ENCODE measurements at regions not wholly inside any gene's neighbourhood (a gene's known extent, or its start where the extent isn't known, plus 50 kb on each side); places are given as distances from the start of the nearest gene placed in this dataset.
"Not testable (repeated sequence)": the region's sequence is repeated elsewhere in the genome, so short reads cannot be mapped to it uniquely, and the experiment has no call there.

DNA sequence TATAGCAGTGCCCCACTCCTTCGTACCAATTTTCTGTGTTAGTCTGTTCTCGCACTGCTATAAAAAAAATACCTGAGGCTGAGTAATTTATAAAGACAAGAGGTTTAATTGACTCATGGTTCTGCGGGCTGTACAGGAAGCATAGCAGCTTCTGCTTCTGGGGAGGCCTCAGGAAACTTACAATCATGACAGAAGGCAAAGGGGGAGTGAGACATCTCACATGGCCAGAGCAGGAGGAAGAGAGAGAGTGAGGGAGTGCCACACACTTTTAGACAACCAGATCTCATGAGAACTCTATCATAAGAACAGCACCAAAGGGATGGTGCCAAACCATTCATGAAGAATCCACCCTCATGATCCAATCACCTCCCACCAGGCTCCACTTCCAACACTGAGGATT is 133.8 kb upstream of the USP9X start:
- not testable (repeated sequence) for DNase-seq

DNA sequence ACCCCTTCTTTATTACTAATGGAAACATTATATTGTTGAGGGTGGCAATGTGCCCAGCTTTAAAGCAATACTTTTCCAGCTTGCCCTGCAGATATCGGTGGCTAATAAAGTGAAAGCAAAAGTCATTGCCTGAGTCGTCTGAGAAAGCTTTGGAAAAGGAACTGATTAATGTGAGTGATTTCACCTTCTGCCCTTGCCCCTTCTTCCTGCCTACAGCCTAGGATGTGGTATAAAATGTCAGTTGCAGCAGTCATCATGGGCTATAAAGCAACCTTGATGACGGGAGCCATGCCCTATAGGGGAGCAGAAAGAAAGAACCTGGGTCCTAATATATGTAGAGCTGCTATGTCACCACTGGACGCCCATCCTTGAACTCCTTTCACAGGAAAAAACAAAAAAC is 132.4 kb upstream of the USP9X start:
- DNase-seq, result peak; percentile 6

DNA sequence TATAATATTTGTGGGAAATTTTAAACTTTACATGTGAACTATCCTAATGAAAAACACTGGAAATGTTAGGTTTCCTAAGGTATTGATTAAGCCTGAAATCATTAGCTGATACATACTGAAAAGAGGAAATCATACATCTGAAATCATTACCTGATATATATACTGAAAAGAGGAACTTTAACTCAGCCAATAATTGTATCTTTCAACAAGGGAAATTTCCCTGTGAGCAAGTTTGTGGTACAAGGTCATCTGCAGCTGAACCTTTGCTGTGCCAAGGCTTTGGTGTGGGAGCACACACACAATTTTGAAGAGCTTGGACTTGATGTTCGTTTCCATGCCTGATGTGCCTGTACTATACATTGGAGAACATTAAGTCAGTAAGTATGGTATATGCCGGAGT is 131.9 kb upstream of the USP9X start:
- no peak for DNase-seq

DNA sequence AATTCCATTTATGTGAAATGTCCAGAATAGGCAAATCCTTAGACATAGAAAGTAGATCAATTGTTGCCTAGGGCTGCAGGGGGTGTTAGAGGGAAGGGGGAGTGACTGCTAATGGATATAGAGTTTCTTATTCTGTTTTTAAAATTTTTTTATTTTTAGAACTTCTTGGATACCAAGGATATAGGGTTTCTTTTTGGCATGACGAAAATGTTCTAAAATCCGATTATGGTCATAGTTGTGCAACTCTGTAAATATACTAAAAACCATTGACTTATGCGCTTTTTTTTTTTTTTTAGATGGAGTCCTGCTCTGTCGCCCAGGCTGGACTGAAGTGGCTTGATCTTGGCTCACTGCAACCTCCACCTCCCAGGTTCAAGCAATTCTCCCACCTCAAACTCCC is 125.2 kb upstream of the USP9X start:
- DNase-seq, result no peak

DNA sequence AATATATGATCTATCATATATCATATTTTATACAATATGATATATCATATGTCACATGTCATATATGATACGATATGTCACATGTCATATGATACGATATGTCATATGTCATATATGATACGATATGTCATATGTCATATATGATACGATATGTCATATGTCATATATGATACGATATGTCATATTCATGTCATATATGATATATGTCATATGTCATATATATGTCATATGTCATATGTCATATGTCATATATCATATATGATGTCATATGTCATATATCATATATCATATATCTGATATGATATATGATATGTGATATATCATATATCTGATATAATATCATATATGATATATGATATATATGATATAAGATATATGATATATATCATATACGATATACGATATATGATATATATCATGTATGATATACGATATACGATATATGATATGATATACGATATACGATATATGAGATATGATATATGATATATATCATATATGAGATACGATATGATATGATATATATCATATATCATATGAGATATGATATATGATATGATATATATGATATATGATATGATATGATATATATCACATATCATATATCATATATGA is 122.3 kb upstream of the USP9X start:
- no peak for DNase-seq

DNA sequence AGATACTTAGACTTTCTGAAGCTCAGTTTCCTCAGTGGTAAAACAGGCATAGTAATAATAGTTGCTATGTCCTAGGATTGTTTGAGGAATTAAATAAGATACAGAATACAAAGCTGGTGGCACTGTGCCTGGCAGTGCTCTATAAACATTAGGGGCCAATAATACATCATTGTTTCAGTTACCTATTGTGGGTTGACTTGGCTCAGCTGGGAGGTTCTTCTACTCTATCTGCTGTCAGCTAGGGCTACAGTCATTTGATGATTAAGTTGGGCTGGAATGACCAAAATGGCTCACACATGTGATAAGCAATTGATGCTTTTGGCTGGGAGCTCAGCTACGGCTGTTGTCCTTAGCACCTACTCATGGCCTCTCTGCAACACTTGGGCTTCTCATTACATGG is 121.2 kb upstream of the USP9X start:
- DNase-seq, result no peak

DNA sequence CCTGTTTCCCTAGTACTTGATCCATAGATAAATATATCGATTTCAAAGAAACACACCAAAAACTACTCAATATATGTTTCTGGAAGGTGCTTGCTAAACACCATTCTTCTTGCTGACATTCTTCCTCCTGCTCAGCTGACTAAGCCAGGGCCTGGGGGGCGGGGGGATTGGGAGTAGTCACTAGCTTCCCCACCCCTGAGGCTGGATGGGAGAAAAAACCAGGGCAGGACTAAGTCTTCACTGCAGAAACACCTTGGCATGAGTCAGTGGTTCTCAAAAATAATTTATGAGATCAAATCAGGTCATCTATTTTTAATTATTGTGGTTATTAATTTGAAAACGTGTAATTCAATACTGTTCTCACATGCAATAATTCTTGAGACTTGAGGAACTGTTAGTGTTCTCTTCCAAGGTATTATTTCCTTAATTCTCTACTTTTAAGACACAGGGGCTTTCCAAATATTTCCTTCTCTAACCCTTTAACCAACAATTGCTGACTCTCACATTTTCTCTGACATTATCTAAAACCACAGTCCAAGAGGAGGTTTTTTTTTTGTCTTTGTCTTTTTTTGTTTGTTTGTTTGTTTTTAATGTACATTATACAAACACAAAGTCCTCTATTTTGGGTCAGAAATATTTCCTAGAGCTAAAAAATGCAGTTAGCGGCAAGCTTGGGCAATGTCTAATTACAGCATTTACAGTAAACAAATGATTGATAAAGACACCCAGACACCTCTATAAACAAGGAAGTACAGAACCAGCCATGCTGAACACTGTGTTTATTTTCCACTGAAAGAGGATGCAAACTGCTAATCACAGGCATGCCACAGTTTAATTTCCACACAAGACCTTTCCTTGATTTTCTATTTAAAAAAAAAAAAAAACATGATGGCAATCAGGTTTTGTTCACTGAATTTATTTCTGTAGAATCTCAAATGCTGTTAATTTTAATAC is 120.3 kb upstream of the USP9X start:
- no peak for DNase-seq

DNA sequence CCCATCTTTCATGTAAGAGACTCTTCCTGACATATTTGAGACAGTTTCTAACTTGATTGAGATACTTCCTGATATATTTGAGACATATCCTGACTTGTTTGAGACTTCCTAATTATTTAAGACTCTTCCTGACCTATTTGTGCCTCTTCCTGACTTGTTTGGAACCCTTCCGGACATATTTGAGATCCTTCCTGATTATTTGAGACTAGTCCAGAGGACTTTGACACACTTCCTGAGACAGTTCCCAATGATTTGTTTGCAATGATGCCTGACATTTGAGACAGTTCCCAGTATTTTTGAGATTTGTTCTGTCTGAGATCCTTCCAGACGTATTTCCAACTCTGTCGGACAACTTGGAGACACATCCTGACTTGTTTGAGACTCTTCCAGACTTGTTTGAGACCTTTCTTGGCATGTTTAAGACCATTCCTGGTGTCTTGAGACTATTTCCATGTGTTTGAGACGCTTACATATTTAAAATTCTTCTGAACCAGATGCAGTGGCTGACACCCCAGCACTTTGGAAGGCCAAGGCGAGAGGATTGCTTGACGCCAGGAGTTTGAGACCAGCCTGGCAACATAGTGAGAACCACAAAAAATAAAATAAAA is 118.9 kb upstream of the USP9X start:
- DNase-seq, result no peak

DNA sequence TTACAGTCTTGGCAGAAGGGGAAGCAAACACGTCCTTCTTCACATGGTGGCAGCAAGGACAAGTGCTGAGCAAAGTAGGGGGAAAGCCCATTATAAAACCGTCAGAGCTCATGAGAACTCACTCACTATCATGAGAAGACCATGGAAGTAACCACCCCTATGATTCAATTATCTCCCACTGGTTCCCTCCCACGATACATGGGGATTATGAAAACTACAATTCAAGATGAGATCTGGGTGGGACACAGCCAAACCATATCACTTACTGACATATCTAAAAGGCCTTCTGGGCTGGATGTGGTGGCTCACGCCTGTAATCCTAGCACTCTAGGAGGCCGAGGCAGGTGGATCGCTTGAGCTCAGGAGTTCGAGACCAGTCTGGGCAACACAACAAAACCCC is 117.1 kb upstream of the USP9X start:
- no peak for DNase-seq

DNA sequence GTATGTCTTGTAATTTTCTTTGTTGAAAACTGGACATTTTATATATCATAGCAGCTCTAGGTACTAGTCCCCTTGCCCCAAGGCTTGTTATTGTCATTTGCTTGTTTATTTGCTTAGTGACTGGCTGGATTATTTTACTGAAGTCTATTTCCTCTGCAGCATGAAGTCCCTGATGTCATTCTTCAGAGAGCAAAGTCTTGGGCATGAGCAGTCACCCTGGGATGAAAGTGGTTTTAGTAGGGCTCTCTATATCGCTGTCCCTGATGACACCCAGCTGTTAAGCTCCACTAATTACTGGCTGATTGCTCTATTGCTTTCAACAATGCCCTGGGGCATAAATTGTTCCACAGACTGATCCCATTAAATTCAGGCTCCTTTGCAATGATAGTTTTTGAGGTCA is 113.5 kb upstream of the USP9X start:
- DNase-seq, result no peak

DNA sequence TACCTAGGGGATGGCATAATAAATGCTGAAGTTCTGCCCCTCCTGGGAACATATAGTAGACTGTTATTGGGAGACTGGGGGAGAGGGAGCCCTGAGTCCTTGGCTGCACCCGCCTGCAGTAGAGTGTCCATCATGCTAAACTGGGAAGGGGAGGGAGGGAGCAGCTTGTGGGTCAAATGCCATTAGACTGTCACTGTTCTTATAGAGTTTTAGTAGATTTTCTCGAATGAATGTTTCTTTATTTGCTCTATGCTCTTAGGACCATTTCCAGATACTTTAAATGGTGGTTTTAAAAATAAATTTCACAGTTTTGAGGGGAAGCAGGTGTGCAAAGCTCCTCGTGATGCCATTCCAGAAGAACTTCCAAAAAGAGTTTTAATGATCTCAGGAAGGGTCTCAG is 111.6 kb upstream of the USP9X start:
- DNase-seq, result no peak

DNA sequence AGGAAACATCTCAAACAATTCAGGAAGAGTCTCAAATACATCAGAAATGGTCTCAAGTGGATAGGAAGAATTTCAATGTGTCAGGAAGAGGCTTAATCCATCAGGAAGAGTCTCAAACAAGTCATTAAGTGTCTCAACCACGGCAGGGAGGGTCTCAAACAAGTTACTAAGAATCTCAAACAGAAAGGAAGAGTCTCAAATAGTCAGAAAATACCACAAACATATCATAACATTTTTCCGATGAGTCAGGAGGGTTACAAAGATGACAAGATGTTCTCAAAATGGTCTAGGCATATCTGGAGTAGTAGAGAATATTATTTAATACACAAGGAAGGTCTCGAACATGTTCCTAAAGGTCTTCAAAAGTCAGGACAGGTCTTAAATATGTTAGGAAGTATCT is 109.3 kb upstream of the USP9X start:
- no peak for DNase-seq

DNA sequence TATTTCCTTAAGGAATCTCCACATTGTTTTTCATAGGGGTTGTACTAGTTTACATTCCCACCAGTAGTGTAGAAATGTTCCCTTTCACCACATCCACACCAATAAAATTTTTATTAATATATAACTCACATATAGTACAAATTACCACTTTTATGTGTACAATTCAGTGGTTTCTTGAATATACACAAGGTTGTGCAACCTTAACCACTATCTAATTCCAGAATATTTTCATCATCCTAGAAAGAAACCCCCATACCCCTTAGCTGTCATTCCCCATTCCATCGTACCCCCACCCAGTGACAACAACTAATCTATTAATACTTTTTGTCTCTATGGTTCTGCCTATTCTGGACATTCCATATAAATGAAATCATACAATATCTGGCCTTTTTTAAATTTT is 108.3 kb upstream of the USP9X start:
- no peak for DNase-seq

DNA sequence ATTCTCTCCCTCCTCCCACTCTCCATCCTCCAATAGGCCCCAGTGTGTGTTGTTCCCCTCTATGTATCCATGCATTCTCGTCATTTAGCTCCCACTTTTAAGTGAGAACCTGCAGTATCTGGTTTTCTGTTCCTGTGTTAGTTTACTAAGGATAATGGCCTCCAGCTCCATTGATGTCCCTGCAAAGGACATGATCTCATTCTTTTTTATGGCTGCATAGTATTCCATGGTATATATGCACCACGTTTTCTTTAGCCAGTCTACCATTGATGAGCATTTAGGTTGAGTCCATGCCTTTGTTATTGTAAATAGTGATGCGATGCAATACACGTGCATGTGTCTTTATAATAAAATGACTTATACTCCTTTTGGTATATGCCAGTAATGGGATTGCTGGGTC is 100.3 kb upstream of the USP9X start:
- no peak for DNase-seq

DNA sequence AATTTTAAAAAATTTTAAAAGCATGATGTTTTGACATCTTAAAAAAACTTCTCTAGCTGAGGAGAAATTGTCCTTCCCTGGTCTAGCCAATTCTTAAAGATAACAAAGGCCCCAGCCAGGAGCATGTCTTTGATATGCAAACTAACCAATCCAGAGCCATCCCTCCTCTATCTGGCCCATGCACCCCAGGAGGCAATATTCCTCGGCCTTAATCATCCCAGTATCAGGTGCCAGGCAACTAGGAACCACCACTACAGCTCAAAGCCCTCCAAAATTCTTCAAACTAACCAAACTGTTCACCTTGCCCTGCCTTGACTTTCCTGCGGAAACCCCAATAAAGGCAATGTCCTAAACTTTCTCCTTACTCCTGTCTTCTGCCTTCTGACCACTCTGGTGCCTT is 97.8 kb upstream of the USP9X start:
- no peak for DNase-seq

DNA sequence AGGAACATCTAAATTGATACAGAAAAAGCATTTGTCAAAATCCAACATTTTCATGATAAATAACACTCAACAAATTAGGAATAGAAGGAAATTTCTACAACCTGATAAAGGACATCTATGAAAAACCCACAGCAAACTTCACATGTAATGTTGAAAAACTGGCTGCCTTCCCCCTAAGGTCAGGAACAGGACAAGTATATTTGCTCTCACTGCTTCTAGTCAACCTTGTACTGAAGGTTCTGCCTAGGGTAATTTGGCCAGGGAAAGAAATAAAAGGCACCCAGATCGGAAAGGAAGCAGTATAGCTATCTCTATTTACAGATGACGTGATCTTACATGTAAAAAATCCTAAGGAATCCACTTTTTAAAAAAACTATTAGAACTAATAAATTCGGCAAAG is 97.1 kb upstream of the USP9X start:
- DNase-seq, result no peak

DNA sequence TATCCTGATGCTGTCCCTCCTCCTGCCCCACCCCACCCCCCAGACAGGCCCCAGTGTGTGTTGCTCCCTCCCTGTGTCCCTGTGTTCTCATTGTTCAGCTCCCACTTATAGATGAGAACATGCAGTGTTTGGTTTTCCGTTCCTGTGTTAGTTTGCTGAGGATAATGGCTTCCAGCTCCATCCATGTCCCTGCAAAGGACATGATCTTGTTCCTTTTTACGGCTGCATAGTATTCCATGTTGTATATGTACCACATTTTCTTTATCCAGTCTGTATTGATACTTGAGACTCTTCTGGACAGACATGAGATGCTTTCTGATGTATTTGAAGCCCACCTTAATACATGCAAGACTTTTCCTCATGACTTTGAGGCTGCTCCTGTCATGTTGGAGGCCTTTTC is 91.8 kb upstream of the USP9X start:
- DNase-seq, result not testable (repeated sequence)

DNA sequence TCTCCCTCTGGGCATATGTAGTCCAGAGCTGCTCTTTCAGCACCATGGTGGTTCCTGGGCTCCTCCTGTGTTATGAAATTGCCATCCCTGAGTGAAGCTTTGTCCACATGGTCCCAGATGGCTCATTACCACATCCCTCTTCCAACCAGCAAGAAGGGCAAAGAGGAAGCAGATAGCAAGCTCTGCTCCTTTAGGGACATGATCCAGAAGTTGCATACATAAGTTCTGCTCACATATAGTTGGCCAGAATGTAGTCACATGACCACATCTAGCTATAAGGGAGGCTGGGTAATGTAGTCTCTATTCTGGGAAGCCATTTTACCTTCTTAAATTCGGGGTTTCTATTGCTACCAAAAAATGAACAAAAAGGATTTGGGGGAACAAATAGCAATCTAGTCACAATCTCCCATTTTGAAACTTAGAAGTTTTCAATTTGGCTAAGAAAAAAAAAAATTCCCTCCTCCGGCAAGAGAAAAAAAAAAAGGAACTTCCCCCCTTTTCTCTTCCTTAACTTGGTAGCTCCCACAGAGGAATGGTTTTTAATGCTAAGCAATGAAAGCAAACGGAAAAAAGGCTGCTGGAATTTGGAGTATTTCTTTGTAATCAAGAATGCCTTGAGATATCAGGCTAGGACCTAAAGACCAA is 88.2 kb upstream of the USP9X start:
- no peak for DNase-seq

DNA sequence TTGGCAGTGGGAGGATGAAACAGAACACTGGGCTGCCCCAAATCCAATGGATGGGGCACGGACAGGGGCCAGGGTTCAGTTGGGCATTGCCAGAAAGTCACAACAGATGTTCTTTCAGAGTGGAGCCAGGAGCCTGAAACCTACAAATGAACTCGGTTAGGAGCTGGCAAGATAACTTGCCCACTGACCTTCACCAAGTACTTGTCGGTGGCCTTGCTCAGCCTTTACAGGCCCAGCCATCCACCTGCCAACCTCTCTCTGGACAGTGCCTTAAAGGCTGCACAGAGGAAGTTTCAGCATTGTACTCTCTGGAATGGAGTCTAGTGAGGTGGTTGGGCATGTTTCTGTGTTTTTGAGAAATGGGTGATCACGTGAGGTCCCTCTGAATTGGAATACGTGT is 87.1 kb upstream of the USP9X start:
- DNase-seq, result no peak

DNA sequence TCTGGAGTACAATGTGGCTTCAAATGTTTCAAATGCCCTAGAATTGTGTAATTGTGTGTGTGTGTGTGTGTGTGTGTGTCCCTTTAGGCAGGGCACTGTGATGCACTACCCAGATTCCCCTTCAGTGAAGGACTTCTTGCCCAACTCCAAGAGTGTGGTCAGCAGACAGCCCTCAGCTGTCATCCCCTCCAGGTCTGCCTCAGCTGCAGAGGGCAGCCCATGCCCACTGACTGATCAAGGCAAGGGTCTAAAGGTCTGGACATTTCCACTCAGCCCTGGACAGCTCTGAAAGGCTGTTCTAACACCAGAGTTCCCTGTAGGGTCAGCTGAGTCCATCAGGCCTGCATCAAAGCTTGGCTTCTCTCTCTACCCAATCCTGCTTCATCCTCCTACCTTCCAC is 83.9 kb upstream of the USP9X start:
- DNase-seq, result no peak

DNA sequence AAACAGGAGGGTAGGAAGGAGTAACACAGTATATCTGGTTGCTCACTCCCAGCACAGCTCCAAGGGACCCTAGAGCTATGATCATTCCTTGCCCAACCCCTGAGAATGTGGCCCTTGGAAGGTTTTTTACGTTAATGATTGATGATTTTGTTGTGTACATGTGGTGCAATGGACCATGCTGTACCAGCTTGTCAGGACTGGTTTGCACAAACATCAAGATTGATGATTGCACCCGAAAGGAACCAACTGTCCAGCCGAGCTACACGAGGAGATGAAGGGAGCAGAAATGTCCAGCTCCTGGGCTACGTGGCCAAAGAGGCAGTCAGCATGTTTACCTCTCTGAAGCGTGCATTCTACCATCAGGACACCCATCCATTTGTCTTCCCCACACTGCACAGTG is 83.2 kb upstream of the USP9X start:
- no peak for DNase-seq

DNA sequence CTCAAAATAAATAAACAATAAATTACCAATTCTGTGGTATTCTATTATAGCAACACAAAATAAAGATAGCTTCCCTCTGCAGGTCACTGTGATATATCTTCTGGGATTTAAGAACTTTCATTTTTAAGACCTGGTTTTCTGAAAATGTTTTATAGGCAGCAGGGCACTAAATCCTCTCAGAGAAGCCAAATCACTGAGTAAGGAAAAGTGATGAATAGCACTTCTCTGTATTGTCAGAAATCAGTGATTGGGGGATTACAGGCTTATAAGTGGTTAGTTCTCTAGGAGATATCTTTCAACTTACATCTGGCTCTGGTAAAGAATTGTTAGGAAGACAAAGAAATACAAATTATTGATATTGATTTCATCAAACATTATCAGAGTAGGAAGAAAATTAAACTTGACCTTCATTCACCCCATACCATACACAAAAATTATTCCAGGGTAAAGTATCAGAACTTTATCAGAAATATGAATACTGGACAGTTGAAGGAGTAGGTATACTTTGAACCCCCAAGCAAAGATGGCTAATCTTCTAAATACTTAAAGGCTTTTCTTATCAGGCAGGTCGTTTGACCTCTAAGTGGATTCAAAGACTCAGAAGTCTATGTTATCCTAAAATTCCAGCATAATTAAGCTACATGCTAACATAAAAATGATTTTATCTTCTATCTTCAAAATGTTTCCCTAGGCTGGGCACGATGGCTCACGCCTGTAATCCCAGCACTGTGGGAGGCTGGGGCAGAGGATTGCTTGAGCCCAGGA is 81.6 kb upstream of the USP9X start:
- no peak for DNase-seq

DNA sequence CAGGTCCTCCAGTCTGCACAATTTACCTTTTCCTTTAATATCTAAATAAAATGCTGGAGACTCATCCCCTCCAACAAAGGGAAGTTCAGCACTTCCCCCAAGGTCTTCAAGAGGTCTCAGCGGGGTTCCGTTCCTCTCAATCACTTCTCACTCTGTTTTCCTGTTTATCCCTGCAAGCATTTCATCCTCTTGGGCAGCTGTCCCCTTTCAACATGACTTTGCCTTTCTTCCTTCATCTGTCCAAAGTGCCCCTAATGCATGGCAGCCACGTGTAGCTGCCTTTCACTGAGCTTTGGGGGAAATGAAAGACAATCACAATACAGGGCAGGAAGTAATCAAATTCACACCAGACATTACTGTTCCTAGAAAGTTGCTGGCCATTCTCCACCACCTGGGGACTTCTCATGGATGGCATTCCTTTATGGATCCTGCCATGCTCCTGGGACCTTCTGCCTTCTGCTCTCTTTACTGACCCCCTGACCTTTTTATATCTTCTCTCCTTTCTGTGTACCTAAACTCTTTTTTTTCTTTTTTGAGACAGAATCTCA is 79.7 kb upstream of the USP9X start:
- no peak for DNase-seq

All from CD4-positive, alpha-beta T cell treated with Interleukin-4 for 4 hours (primary cell).